Body of pancreas (tissue), 4 donors: ENCODE measurements at regions not wholly inside any gene's neighbourhood (a gene's known extent, or its start where the extent isn't known, plus 50 kb on each side); places are given as distances from the start of the nearest gene placed in this dataset.
"Not testable (repeated sequence)": the region's sequence is repeated elsewhere in the genome, so short reads cannot be mapped to it uniquely, and the experiment has no call there.

Experiments
- CTCF ChIP-seq, 7 experiments: fragments of 450-650 bp in 4 of 7; fragments of 200-600 bp in 3 of 7; sonication (generic) in 3 of 7; IDR thresholded peaks; one replicate each; pipeline ENCODE4 v1.5.1; 2016 to 2019; ENCODE audit warnings: antibody characterized with exemption in 7 of 7
- POLR2A ChIP-seq, 3 donors: fragments of 450-650 bp; IDR thresholded peaks; one replicate each; pipeline ENCODE4 v1.6.1; 2016; ENCODE audit warnings: antibody characterized with exemption in 3 of 3, mild to moderate bottlenecking in 2 of 3

DNA sequence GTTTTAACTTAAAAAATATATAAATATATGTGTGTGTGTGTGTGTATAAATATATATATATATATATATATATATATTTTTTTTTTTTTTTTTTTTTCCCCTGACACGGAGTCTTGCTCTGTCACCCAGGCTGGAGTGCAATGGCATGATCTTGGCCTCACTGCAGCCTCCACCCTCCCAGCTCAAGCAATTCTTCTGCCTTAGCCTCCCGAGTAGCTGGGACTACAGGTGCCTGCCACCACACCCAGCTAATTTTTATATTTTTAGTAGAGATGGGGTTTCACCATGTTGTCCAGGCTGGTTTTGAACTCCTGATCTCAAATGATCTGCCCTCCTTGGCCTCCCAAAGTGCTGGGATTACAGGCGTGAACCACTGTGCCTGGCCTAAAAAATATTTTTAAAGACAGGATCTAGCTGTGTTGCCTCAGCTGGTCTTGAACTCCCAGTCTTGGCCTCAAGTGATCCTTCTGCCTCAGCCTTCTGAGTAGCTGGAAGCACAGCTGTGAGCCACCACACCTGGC lies 243.9 kb downstream of the GOLGA6L6 start:
- not testable (repeated sequence) for TF ChIP-seq CTCF, POLR2A (IDR thresholded peaks at IDR 0.05)
